Heart right ventricle (tissue), 16 donors: ENCODE measurements at regions not wholly inside any gene's neighbourhood (a gene's known extent, or its start where the extent isn't known, plus 50 kb on each side); places are given as distances from the start of the nearest gene placed in this dataset.

Source experiments
- ATAC-seq, 8 donors: fragments of 200-7000 bp; cut with Tn5 transposase; one replicate each; pipeline ENCODE4 v1.9.1; 2020; ENCODE audit warnings: mild to moderate bottlenecking in 8 of 8, moderate library complexity in 8 of 8, moderate number of reproducible peaks in 1 of 8
- DNase-seq, 2 donors: peaks; one replicate each; pipeline ENCODE4 v3.0.0-alpha.2; 2020
- H3K27ac ChIP-seq, 10 donors: fragments of 200-600 bp; sonication (generic) in 2 of 10; one replicate each; pipeline versions ENCODE4 v1.5.0 to v1.8.0; 2020 to 2022; ENCODE audit warnings: mild to moderate bottlenecking in 3 of 10
- H3K27me3 ChIP-seq, 7 donors: fragments of 200-600 bp; one replicate each; pipeline ENCODE4 v1.8.0; 2021 to 2022; ENCODE audit warnings: mild to moderate bottlenecking in 2 of 7
- H3K36me3 ChIP-seq, 9 donors: fragments of 200-600 bp; sonication (generic) in 1 of 9; one replicate each; pipeline versions ENCODE4 v1.5.0 to v1.8.0; 2020 to 2022; ENCODE audit warnings: mild to moderate bottlenecking in 2 of 9
- H3K4me1 ChIP-seq, 9 donors: fragments of 200-600 bp; sonication (generic) in 1 of 9; one replicate each; pipeline versions ENCODE4 v1.5.0 to v1.8.0; 2020 to 2022; ENCODE audit warnings: mild to moderate bottlenecking in 4 of 9
- H3K4me3 ChIP-seq, 10 donors: fragments of 200-600 bp; sonication (generic) in 2 of 10; one replicate each; pipeline versions ENCODE4 v1.5.0 to v1.8.0; 2020 to 2022; ENCODE audit warnings: mild to moderate bottlenecking in 7 of 10, moderate library complexity in 2 of 10
- H3K9me3 ChIP-seq, 11 donors: fragments of 200-600 bp in 10 of 11; sonication (generic) in 2 of 11; one replicate each; pipeline versions ENCODE4 v1.5.0 to v1.8.0; 2013 to 2022; ENCODE audit warnings: mild to moderate bottlenecking in 2 of 11, control low read depth in 1 of 11, moderate library complexity in 1 of 11
- CTCF ChIP-seq, 9 donors: fragments of 200-600 bp; sonication (generic) in 2 of 9; IDR thresholded peaks; one replicate each; pipeline versions ENCODE4 v1.5.0 to v1.8.0; 2021 to 2022; ENCODE audit warnings: antibody characterized with exemption in 9 of 9, mild to moderate bottlenecking in 5 of 9, moderate library complexity in 1 of 9
- WGBS, 2 donors: extraction: QIAGEN DNeasy Blood & Tissue Kit; methylation state at CpG; one replicate each; pipeline ENCODE4 v1.1.7; 2013; ENCODE audit warnings: inconsistent platforms in 1 of 2; 5-methylcytosine and 5-hydroxymethylcytosine counted together
- intact Hi-C, 10 donors: fragments of 100-400 bp; cut with DNase I; formaldehyde crosslinking; loops; one replicate each; pipeline versions ENCODE4 v1.11.1 to v1.14.2; 2022
- donor health status: Arrhythmogenic right ventricular cardiomyopathy.
- donor health status: ischemic (EF 13 %, LVEDD 7.1; RV severe dilation, severe dysfunction).
- donor health status: healthy with polysubstance abuse.
- donor health status: DM: no; HTN: yes; CAD: no.
- donor health status: DM: no; HTN: no; CAD: no.
- donor health status: ischemic (EF 25% LVEDD 6.9; RV normal size, moderate dysfunction).
- donor health status: ischemic (EF 25% LVEDD 5.7; RV mildly dilated, moderate dysfunction).
- donor health status: healthy.
- donor health status: DM: yes; HTN: yes; CAD: no.
- donor health status: Ischemic cardiomyopathy.
- donor health status: ischemic (EF 35%, LVEDD 5.7; RV mildly dilated, moderate dysfunction).
- donor health status: nonischemic (EF 11% LVEDD 7.7; RV severe dilation, severe dysfunction).
- donor health status: DM: yes; HTN: yes; CAD: no.
- donor health status: PGD.
- donor health status: ischemic (EF 29% LVEDD 5.4; RV normal size, mild dysfunction).
- donor health status: nonischemic (EF 23%, LVEDD 6.1; RV moderate dilation, normal function).

DNA sequence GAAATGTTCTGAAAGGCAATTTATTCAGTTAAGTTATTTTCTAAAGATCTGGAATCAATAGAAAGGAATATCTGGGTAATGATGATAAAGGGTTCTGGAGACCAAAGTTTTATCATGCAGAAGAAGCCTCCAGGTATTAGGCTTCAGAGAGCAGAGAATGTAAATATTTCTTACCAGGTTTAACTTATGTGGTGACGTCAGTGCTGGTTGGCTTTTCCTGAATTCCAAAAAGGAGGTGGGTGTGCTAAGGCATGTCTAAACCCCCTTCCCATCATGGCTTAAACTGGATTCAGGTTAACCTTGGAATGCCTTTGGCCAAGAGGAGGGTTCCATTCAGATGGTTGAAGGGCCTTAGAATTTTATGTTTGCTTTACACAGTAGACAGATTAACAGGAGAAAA is 829.9 kb downstream of the NCAM2 start:
- no peaks in the 10 kb centered on the region for H3K27me3 ChIP-seq
- no peak overlapping the region for H3K27ac ChIP-seq
- 85% methylated on average over 1 of the region's 1 CpG for WGBS, 2 donors
- H3K36me3 ChIP-seq: no peaks in the 10 kb centered on the region
- TF ChIP-seq CTCF (IDR thresholded peaks at IDR 0.05): no peak
- H3K9me3 ChIP-seq: peaks cover 0 to 29% (median 0%) of the 10 kb centered on the region in 11 donors
- intact Hi-C loops: loop anchor here in 1 of 10 donors (10.0 kb wide), 1 partner anchor 57 kb away; no protein-coding TSS in a partner anchor
- ATAC-seq: no peak
- no peak for DNase-seq
- H3K4me3 ChIP-seq: no peak overlapping the region
- no peaks in the 10 kb centered on the region for H3K4me1 ChIP-seq

GRCh38 chr21:21831036-21831435 is 832.8 kb downstream of the NCAM2 start:
- no peaks in the 10 kb centered on the region for H3K27me3 ChIP-seq
- ATAC-seq (no peak), DNase-seq (no peak)
- TF ChIP-seq CTCF (IDR thresholded peaks at IDR 0.05): no peak
- H3K27ac ChIP-seq: no peak overlapping the region
- no peaks in the 10 kb centered on the region for H3K36me3 ChIP-seq
- WGBS, 2 donors: 89 to 91% methylated on average over 11 of the region's 11 CpGs
- H3K4me1 ChIP-seq: no peaks in the 10 kb centered on the region
- intact Hi-C loops: no loop called here
- no peak overlapping the region for H3K4me3 ChIP-seq
- peaks cover 0 to 14% (median 0%) of the 10 kb centered on the region in 11 donors for H3K9me3 ChIP-seq

DNA sequence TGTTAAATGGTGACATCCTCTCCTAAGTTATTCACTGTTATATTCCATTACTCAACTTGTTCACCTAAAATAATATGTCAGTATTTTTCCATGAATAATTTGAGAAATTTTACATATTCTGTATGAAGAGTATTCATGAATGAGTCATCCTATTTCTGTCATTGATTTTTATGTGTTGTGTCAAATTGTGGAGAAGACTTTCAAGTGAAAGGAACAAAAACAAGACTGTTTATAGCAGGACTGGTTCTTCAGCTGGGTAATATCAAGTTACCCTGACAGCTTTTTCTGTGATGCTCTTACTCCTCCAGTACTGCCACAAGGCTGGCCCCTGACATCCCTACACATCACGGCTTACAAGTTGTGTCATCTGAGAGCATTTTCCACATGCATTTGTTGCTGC is 847.7 kb downstream of the NCAM2 start:
- no peaks in the 10 kb centered on the region for H3K4me1 ChIP-seq
- no peak overlapping the region for H3K27ac ChIP-seq
- H3K4me3 ChIP-seq: no peak overlapping the region
- ATAC-seq (no peak), DNase-seq (no peak)
- WGBS, 2 donors: 73 to 76% methylated on average over 1 of the region's 1 CpG
- no peaks in the 10 kb centered on the region for H3K27me3 ChIP-seq
- H3K9me3 ChIP-seq: peaks cover 0 to 20% (median 0%) of the 10 kb centered on the region in 11 donors
- TF ChIP-seq CTCF (IDR thresholded peaks at IDR 0.05): no peak
- H3K36me3 ChIP-seq: no peaks in the 10 kb centered on the region
- intact Hi-C loops: no loop called here

GRCh38 chr21:21851205-21851604 is 853.0 kb downstream of the NCAM2 start:
- Histone ChIP-seq H3K27me3 (no peaks in the 10 kb centered on the region), H3K36me3 (no peaks in the 10 kb centered on the region), H3K4me3 (no peak overlapping the region), H3K27ac (no peak overlapping the region), H3K9me3 (peaks cover 0 to 29% (median 0%) of the 10 kb centered on the region in 11 donors), H3K4me1 (no peaks in the 10 kb centered on the region)
- DNase-seq (no peak), ATAC-seq (no peak)
- TF ChIP-seq CTCF (IDR thresholded peaks at IDR 0.05): no peak
- intact Hi-C loops: no loop called here
